Liver (tissue), 3 donors: ENCODE measurements at regions not wholly inside any gene's neighbourhood (a gene's known extent, or its start where the extent isn't known, plus 50 kb on each side); places are given as distances from the start of the nearest gene placed in this dataset.

Experiments
- CTCF ChIP-seq: fragments of 150-350 bp; IDR thresholded peaks from 2 replicates; pipeline ENCODE4 v1.5.1; 2017; ENCODE audit warnings: improper control_type of control experiment, low read depth, low read length; ENCODE audit not compliant: missing input control
- RAD21 ChIP-seq, 2 donors: IDR thresholded peaks; 2 replicates each; pipeline ENCODE4 v1.6.1; 2016; ENCODE audit warnings: antibody characterized with exemption in 2 of 2, mild to moderate bottlenecking in 2 of 2
- TF ChIP-seq, protein P1 (sequence below): IDR thresholded peaks from 2 replicates; pipeline ENCODE4 v1.6.1; 2016; ENCODE audit warnings: antibody characterized with exemption, mild to moderate bottlenecking
- TF ChIP-seq, protein P2 (sequence below): IDR thresholded peaks from 2 replicates; pipeline ENCODE4 v1.6.1; 2016; ENCODE audit warnings: antibody characterized with exemption
- TF ChIP-seq, protein P3 (sequence below): IDR thresholded peaks from 2 replicates; pipeline ENCODE4 v1.6.1; 2016; ENCODE audit warnings: antibody characterized with exemption
- TF ChIP-seq, protein P4 (sequence below): IDR thresholded peaks from 2 replicates; pipeline ENCODE4 v1.6.1; 2016; ENCODE audit warnings: antibody characterized with exemption
- donor health status: healthy.
- donor health status: healthy.

GRCh38 chr15:66891776-66892175 lies 173.6 kb upstream of the SMAD3 start:
- TF ChIP-seq, protein P1, sequence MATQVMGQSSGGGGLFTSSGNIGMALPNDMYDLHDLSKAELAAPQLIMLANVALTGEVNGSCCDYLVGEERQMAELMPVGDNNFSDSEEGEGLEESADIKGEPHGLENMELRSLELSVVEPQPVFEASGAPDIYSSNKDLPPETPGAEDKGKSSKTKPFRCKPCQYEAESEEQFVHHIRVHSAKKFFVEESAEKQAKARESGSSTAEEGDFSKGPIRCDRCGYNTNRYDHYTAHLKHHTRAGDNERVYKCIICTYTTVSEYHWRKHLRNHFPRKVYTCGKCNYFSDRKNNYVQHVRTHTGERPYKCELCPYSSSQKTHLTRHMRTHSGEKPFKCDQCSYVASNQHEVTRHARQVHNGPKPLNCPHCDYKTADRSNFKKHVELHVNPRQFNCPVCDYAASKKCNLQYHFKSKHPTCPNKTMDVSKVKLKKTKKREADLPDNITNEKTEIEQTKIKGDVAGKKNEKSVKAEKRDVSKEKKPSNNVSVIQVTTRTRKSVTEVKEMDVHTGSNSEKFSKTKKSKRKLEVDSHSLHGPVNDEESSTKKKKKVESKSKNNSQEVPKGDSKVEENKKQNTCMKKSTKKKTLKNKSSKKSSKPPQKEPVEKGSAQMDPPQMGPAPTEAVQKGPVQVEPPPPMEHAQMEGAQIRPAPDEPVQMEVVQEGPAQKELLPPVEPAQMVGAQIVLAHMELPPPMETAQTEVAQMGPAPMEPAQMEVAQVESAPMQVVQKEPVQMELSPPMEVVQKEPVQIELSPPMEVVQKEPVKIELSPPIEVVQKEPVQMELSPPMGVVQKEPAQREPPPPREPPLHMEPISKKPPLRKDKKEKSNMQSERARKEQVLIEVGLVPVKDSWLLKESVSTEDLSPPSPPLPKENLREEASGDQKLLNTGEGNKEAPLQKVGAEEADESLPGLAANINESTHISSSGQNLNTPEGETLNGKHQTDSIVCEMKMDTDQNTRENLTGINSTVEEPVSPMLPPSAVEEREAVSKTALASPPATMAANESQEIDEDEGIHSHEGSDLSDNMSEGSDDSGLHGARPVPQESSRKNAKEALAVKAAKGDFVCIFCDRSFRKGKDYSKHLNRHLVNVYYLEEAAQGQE: no peak
- TF ChIP-seq, protein P2, sequence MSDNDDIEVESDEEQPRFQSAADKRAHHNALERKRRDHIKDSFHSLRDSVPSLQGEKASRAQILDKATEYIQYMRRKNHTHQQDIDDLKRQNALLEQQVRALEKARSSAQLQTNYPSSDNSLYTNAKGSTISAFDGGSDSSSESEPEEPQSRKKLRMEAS: no peak
- TF ChIP-seq, protein P3, sequence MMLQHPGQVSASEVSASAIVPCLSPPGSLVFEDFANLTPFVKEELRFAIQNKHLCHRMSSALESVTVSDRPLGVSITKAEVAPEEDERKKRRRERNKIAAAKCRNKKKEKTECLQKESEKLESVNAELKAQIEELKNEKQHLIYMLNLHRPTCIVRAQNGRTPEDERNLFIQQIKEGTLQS: no peak
- TF ChIP-seq RAD21 (IDR thresholded peaks at IDR 0.05) (no peak), CTCF (no peak)
- TF ChIP-seq, protein P4, sequence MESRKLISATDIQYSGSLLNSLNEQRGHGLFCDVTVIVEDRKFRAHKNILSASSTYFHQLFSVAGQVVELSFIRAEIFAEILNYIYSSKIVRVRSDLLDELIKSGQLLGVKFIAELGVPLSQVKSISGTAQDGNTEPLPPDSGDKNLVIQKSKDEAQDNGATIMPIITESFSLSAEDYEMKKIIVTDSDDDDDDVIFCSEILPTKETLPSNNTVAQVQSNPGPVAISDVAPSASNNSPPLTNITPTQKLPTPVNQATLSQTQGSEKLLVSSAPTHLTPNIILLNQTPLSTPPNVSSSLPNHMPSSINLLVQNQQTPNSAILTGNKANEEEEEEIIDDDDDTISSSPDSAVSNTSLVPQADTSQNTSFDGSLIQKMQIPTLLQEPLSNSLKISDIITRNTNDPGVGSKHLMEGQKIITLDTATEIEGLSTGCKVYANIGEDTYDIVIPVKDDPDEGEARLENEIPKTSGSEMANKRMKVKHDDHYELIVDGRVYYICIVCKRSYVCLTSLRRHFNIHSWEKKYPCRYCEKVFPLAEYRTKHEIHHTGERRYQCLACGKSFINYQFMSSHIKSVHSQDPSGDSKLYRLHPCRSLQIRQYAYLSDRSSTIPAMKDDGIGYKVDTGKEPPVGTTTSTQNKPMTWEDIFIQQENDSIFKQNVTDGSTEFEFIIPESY: no peak
